GM18511 (cell line): ENCODE measurements at regions not wholly inside any gene's neighbourhood (a gene's known extent, or its start where the extent isn't known, plus 50 kb on each side); places are given as distances from the start of the nearest gene placed in this dataset.
"Not testable (repeated sequence)": the region's sequence is repeated elsewhere in the genome, so short reads cannot be mapped to it uniquely, and the experiment has no call there.

ENCODE experiments used
- ATAC-seq: cut with Tn5 transposase; IDR thresholded peaks from one replicate; pipeline ENCODE4 v1.9.1; 2021; ENCODE audit warnings: mild to moderate bottlenecking, moderate library complexity; ENCODE audit not compliant: unreplicated experiment

DNA sequence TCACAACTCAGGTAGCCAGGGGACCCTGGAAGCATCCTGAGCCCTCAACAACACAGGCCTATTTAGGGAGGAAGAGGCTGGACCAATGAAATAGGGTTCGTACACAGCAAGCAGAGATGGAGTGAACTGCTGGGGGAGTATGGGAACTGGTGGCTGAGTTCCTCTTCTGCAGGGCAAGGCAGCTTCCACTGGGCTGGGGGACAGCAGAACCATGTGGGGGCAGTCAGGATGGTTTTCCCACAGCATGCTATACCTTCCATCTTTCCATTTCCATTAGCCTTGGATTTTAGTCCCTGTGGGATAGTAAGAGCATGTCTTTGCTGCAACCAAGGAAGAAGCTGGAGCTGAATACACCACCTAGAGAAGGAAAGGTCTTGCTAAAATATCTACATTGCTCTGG, 370.6 kb downstream of the CCSER2 start:
- no peak for ATAC-seq

DNA sequence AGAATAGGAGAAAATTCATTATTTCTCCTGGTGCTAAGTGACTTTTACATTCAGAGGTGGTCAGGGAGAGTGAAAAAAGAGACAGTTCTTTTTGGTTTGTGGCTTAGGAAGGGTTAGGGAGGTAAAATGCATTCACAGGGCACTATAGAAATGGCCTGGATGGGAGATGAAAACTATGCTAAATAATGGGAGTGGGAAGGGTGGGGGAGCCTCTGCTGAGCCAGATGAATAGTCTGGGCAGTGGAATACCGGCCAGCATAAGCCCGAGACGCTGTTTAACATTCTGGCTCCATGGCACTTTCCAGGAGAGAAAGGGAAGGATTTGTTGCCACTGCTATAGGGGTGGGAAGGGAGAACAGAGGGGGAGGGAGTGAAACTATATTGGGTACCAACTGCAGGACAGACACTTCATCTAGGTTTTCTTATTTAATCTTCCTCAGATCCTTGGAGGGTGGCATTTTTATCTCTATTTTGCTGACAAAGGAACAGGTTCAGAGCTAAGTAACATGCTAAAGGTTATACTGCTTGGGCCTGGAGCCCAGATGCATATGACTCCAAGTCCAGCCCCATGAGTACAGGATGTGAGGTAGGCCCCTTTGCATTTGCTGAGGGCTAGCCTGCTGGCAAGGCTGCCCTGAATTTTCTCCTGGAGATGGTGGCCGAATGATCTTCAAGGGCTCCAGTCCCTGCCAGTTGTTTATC, 372.4 kb downstream of the CCSER2 start:
- no peak for ATAC-seq

DNA sequence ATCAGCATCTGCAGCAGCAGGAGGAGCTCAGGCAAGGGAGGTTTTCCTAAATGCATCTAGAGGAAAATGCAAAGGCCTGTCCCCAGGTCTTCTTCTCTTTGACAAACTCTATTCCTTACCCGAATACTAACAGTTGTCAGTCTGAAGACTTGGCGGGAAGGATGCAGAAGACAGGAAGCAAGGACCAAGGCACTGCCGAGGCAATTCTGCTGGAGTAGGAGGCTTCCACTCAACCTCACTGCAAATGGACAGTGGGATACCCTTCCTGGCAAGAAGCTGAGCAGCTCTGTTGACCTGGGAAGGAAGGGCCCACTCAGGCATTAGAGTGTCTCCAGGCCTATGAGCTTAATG, 373.0 kb downstream of the CCSER2 start:
- ATAC-seq, result no peak

DNA sequence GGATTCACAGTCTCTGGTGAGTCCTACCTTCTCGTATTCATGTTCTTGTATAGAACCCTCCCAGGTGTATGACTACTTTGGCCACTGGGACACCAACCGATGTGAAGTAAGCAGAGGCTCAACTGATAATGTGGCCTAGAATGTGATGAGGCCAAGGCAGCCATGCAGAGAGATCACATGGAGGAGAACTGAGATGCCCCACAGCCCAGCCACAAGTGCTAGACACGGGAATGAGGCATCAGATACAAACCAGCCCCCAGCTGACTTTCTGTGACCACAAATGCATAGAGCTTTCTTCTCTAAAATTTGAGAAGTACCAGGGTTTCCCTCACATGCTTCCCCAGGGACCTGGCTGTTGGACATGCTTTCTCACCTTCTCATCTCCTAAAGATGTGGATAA, 375.7 kb downstream of the CCSER2 start:
- no peak for ATAC-seq

DNA sequence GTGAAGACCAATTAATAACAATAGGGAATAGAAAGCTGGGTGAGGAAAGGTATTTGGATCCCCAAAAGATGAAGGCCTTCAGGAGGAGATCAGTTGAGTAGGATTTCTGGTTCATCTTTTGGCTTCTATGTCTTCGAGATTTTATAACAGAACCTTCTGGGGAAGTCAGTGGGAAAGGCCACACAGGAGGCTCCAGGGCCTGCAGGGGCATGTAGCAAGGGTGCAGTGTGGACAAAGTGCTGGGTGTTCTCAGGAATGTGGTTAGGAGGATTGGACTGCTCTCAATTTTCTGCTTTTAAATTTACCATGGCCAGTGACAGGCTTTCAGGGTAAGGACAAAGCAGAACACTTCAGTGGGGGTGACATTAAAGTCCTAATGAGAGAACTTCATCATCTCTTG, 378.0 kb downstream of the CCSER2 start:
- ATAC-seq, result no peak

DNA sequence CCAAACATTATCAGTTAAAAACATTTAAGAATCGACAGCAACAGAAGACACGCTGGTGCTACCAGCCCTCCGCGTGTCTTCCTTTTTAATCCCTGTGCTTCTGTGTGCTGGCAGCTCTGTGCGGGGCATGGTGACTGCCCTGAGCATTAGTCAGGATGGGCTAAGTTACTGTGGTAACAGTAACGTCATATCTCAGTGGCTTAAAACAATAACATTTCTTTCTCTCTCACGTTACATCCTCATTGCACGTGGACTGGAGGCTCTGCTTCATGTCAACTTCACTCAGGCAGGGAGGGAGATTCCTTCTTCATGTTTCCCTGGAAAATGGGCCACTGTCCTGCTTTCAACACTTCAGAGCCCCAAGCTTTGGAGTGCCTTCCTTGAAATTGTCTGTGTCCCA, 378.5 kb downstream of the CCSER2 start:
- no peak for ATAC-seq

DNA sequence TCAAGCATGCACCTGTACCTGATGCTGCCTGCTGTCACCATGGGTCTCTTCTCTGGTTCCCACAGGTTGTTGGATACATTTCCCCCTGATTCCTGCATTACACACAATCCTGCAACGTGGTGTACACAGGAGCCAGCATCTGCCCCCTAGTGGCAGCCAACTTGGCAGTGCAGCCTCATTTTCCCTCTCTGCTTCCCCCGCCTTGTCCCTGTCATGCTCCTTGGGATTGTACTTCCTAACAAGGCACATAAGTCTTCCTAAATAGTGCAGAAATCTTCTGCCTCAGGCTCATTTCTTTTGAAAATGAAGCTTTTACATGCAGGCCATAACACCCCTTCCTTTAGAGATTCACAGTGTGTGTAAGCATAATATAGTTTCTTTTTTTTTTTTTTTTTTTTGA, 387.5 kb downstream of the CCSER2 start:
- peak; percentile 84 for ATAC-seq

DNA sequence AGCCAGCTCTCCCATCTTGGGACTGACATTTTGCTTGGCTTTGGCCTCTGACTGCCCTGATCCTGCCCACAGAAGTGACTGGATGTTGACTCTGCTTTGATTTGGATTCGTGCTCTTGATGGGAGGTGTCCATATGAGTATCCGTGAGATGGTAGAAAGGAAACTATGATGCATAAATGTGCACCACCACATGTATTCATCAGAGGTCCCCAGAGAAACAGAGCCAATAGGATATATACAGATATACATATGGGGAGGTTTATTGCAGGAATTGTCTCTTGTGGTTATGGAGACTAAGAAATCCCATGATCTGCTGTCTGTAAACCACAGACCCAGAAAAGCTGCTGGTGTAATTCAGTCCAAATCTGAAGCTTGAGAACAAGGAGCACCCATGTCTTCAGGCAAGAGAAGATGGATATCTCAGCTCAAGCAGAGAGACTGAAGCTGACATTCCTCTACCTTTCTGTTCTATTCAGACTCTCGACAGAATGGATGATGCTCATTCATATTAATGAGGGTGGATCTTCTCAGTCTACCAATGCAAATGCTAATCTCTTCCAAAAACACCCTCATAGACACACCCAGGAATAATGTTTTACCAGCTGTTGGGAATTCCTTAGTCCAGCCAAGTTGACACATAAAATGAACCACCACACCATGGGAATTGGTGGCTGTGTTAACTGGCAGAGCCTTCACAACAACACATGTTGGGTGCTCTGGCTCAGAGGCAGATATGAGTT, 390.7 kb downstream of the CCSER2 start:
- ATAC-seq, result no peak

DNA sequence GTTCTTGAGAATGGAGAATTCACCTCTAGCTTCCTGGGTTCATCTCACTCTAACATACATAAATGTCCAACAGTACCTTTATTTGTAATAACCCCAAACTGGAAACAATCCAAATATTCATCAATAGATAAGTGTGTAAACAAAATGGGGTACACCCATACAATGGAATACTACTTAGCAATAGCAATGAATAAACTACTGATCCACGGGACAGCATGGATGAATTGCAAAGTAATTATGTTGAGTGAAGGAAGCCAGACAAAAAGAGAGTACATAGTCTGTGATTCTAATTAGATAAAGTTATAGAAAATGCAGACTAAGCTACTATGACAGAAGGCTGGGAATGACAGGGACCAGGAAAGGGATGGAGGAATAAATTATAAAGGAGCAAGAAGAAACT, 391.3 kb downstream of the CCSER2 start:
- ATAC-seq, result no peak

DNA sequence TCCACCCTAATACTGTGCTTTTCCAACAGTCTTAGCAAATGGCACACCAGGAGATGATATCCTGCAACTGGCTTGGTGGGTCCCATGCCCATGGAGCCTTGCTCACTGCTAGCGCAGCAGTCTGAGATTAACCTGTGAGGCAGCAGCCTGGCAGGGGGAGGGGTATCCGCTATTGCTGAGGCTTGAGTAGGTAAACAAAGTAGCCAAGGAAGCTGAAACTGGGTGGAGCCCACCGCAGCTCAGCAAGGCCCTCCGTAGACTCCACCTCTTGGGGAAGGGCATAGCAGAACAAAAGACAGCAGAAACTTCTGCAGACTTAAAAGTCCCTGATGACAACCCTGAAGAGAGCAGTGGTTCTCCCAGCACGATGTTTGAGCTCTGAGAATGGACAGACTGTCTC, 399.0 kb downstream of the CCSER2 start:
- no peak for ATAC-seq

DNA sequence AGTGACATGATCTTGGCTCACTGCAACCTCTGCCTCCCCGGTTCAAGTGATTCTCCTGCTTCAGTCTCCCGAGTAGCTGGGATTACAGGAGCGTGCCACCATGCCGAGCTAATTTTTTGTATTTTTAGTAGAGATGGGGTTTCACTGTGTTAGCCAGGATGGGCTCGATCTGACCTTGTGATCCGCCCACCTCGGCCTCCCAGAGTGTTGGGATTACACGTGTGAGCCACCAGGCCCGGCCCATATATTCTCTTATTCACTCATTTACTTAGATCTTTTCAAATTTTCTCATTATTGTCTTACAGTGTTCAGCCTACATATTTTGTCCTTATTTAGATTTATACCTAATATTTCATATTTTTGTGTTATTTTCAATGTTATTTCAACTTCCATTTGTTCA, 410.7 kb downstream of the CCSER2 start:
- not testable (repeated sequence) for ATAC-seq

DNA sequence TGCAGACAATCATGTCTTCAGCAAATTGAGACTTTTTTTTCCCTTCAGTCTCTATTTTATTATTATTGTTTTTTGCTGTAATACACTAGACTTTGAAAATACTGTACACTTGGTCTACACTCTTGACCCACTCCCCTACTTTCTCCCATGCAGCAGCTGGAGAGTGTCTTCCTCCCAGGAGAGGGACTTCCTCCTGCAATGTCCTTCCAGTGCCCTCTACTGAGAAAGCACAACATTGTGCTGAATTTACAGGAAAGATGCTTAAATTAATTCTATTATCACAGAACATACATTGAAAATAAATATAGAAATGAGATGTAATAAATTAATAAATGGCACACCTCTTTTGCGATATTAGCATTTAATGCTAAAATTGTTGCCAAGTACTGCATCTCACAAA, 411.3 kb downstream of the CCSER2 start:
- ATAC-seq, result no peak

DNA sequence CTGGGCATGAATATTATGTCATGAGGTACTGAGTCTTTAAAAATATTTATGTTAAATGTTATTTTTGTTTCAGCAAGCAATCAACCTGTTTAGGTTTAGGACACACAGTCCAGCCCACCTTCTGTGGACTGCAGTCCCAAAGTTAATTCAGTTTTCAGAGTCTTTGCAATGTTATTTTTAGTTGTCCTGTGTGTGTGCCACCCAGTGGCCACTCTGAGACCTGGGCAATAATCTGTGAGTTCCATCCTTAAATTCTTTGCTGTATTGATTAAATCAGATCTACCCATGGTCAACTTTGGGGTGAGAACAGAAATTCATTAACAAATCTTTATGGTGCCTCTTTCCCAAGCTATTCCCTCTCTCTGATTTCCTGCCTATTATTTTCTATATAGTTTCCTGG, 415.1 kb downstream of the CCSER2 start:
- no peak for ATAC-seq

DNA sequence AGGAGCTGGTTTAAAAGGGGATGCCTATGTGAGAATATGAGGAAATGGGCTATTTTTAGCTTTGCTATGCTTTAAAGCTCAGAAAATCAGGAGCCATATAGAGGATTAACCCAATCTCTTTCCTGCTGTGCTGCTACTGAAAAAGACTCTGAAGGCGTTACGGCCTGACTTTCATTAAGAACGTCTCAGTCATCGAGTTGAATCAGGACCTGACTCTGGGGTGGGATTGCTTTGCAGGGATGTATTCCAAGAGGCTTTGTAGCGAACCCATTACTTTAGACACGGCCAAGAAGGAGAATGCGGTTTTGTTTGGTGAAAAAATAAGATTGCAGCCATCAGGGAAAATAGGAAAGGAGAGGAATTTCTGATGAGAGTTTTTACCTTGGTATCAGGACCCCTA, 426.9 kb downstream of the CCSER2 start:
- no peak for ATAC-seq

DNA sequence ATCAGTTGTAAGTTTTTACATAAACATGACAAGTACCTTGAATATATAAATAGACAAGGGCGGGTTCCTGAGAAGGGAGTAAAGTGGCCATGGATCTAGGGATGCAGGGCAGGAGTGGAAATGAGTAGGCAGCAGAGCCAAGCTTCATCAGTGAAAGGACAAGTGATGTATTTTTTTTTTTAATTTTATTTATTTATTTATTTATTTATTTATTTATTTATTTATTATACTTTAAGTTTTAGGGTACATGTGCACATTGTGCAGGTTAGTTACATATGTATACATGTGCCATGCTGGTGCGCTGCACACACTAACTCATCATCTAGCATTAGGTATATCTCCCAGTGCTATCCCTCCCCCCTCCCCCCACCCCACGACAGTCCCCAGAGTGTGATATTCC, 428.3 kb downstream of the CCSER2 start:
- not testable (repeated sequence) for ATAC-seq

DNA sequence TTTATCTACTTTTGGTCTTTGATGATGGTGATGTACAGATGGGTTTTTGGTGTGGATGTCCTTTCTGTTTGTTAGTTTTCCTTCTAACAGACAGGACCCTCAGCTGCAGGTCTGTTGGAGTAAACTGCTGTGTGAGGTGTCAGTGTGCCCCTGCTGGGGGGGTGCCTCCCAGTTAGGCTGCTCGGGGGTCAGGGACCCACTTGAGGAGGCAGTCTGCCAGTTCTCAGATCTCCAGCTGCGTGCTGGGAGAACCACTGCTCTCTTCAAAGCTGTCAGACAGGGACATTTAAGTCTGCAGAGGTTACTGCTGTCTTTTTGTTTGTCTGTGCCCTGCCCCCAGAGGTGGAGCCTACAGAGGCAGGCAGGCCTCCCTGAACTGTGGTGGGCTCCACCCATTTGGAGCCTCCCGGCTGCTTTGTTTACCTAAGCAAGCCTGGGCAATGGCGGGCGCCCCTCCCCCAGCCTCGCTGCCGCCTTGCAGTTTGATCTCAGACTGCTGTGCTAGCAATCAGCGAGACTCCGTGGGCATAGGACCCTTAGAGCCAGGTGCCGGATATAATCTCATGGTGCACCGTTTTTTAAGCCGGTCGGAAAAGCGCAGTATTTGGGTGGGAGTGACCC, 433.7 kb downstream of the CCSER2 start:
- not testable (repeated sequence) for ATAC-seq

DNA sequence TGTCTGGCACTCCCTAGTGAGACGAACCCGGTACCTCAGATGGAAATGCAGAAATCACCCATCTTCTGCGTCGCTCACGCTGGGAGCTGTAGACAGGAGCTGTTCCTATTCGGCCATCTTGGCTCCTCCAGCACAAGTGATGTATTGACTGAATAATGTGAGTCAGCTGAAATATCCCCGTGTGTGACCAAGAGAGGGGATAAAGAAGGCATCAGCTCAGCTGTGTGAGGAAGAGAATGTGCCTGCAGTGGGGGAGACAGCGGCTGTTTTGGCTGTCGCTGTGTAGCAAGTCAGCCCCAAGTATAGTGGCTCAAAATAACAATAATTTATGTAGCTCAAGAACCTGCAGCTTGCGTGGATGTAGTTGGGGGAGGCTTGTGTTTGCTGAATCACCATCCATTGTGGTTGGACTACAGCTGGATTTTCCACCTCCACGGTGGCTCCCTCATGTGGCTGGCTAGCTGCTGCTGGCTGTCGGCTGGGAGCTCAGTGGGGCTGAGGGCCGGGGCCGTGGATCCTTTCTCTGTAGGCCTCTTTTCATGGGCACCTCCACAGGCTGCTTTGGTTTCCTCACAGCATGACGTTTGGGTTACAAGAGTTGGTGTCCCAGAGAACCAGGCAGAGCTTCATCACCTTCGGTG, 434.5 kb downstream of the CCSER2 start:
- ATAC-seq, result no peak

DNA sequence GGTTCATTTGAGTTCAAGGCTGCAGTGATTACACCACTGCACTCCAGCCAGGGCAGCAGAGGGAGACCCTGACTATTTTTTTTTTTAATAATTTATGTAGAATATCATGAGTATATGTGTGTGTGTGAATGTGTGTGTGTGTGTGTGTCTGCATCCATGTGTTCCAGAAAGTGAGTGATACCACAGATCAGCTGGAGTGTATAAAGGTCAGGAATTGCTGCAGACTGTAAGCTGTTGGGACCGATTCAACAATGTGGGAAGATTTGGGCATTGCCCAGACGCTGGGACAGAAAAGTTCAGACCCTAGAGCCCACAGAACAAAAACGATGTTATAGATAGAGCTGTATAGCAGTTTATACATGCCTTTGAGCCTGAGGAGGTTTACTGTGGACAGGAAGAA, 435.6 kb downstream of the CCSER2 start:
- ATAC-seq, result no peak

DNA sequence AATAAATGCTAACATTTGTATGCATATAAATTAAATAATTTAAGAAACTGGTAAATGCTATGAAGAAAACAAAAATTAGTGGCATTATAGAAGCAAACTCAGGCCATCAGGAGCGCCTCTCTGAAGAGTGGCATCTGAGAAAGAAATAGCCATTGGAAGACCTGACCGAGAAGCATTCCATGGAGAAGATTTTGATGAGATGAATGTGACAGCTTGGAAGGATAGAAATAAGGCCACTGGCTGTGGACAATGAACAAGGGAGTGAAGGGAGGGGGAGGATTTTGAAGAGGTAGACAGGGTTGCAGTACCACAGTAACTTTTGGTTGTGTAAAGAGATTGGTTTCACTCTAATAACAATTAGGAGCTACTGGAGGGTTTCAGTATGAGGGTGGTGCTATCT, 436.7 kb downstream of the CCSER2 start:
- ATAC-seq, result no peak

DNA sequence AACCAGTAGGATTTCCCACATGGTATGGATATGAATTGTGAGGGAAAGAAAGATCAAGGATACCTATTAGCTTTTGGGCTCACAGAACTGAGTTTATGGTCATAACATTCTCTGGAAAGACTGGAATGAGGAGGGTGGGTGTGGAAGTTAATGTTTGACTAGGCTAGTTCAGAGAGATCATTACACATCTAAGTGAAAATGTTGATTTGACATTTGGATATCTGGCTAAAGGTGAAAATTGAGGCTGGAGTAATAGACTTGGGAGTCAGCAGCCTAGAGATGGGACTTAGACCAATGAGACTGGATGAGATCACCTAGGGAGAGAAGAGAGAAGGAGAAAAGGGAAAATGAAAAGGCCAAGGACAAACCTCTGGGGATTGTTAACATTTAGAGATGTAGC, 437.3 kb downstream of the CCSER2 start:
- no peak for ATAC-seq

DNA sequence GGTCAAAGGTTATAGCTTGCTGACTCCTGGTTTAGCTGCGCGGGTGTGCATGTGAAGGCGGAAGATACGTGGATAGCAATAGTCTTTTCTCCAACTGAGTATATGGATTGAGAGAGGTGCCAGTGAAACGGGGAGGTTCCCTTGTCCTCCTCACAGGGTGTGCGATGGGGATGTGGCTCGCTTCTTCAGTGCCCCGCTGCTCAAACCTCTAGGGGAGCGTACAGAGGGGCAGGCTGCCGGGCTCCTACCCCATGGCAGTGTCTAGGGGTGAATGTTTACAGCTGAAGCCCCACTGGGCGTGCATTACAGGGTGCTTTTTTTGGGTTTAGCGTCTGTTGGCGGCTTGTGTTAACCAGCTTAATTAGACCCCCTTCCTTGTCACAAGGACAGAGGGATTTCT, 438.5 kb downstream of the CCSER2 start:
- ATAC-seq, result no peak

DNA sequence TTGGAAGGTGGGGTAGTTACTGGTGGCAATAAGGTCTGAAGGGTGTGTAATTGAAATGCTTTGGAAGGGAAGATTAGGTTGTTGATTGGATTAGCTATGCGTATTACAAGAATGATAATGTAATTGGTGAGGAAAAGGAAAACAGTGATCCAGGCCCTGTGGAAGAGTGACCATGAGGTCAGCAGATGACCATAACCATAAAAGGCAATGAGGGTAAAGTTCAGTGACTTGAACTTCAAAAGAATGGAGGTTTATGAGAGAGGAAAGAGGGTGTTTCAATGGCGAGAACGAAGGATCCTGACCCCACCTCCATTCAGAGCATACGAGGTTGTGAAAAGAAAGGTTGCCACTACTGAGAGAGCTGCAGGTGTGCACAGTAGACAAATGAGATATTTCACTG, 439.7 kb downstream of the CCSER2 start:
- no peak for ATAC-seq
